HG03520 (cell line): ENCODE measurements at regions not wholly inside any gene's neighbourhood (a gene's known extent, or its start where the extent isn't known, plus 50 kb on each side); places are given as distances from the start of the nearest gene placed in this dataset.
"Not testable (repeated sequence)": the region's sequence is repeated elsewhere in the genome, so short reads cannot be mapped to it uniquely, and the experiment has no call there.

Experiments
- ATAC-seq: cut with Tn5 transposase; IDR thresholded peaks from one replicate; pipeline ENCODE4 v1.9.1; 2021; ENCODE audit warnings: mild to moderate bottlenecking, moderate library complexity; ENCODE audit not compliant: unreplicated experiment

DNA sequence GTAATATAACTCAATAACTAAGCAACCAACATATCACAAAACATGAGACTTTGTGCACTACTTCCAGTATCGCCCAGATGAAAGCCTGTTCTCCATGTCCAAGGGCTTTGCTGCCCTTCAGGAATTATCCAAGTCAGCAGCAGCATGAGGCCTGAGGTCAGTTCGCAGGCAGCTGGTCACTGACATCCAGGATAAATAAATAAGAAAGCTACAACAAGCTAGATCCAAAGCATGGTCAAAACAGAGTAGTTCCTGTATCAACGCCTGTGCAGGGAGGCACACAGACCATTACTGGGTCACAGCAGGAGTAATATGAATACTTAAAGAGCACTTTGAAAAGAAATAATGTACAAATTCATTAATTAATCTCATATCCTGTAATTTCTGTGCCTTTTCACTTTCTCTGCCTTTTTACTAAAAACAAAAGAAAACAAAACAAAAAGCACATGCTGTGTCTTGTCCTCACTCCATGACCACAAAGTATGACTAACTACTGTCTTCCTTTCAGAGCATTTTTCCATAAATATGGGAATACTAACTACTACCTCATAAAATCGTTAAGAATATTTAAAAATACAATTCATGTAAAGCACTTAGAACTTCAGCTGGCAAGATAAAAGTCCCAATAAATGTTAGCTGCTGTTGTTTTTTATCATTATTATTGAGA lies 374.9 kb upstream of the IRAK1BP1 start:
- ATAC-seq = no peak

- no peak for ATAC-seq
Measured at GRCh38 chr6:78500299-78501089, 366.9 kb upstream of the IRAK1BP1 start.

GRCh38 chr6:78502386-78502887 lies 364.9 kb upstream of the IRAK1BP1 start:
- ATAC-seq = no peak

GRCh38 chr6:78505178-78505577 lies 362.2 kb upstream of the IRAK1BP1 start:
- peak; percentile 61 for ATAC-seq

DNA sequence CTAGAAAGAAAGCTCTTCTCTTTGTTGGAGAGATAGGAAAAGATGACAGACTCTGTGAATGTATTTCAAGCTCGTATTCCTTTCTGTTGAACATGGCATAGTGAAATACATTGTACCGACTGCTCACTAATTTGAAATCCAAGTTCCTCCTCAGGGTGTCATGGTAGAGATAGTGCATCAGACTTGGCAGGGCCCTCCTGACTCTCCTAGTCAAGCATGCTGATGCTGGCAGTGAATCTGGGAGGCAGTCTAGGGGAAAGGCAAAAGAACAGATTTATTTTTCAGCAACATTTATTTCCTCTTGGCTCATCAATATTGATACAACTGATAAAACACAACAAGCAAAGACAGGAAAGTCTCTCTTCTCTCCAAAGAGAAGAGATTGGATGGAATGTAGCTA lies 356.3 kb upstream of the IRAK1BP1 start:
- ATAC-seq = no peak

GRCh38 chr6:78513856-78514255 lies 353.5 kb upstream of the IRAK1BP1 start:
- no peak for ATAC-seq

DNA sequence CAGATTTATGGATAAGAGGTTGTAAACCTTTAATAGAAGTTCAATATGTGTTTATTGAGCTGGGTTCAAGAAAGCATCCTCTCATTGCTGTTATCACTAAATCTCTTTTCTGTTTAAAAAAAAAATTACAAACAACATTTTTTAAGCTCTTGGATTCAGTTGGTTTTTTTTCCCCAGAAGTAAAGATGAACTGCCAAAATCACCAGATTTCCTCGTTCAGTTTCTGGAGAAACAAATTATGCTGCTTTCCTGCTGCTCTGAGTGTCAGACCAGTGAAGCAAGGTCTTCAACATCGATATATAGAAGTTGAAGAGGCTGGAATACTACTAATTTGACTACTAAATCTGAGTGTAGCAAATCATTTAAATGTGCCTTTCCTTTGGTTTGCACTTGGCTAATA lies 352.1 kb upstream of the IRAK1BP1 start:
- no peak for ATAC-seq

- no peak for ATAC-seq
Measured at GRCh38 chr6:78517399-78517798, 350.0 kb upstream of the IRAK1BP1 start.

DNA sequence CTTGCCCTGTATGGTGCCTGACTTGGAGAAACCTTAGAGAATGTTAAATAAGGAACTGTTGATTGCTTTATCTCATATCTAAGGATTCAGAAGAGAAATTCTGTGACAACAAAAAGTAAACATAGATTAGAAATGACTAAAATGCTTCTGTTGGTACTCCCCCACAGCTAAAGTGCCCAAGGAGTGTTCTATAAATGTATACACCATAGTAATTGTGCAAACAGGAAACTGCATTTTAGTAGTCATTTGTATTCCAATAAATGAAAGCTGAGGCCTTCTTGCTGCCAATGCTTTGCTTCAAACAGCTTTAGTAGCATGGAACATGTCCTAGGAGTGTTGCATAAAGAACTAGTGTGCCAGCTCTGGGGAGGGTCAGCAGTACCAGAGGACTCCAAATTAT lies 343.7 kb upstream of the IRAK1BP1 start:
- no peak for ATAC-seq

DNA sequence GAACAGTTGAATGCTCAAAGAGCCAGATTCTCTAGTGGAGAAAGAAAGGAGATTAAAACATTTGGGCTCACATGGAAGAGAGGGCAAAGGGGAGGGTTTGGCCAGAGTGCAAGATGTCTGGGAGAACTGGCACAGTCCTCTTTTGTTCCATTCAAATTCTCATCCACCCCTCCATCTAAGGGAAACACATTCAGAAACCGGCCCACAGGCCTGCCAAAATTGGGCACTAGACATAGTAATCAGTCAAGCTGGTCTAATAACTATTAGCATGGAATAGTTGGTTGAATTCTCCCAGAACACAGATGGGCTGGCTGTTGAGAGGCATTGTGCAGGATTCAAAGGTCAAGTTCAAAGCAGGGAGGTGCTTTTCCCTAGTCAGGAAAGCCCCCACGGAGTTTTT lies 341.4 kb upstream of the IRAK1BP1 start:
- no peak for ATAC-seq

DNA sequence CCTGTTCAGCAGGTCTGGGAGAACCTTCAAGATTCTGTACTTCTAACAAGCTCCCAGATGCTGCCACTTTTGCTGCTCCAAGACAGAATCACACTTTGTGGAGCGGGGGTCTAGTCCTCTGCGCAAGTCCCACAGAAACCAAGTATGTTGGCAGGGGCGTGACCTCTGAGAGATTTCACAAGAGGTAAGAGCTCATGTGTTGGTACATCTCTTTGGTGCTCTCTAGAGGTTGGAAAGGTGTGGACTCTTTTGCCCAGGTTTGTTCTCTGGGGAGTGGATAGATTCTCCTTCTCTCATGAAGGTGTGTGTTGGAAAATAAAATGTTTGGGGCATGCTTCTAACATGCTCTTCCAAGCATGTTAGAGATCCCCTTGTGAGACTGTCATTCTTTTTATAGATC lies 340.9 kb upstream of the IRAK1BP1 start:
- ATAC-seq = no peak

DNA sequence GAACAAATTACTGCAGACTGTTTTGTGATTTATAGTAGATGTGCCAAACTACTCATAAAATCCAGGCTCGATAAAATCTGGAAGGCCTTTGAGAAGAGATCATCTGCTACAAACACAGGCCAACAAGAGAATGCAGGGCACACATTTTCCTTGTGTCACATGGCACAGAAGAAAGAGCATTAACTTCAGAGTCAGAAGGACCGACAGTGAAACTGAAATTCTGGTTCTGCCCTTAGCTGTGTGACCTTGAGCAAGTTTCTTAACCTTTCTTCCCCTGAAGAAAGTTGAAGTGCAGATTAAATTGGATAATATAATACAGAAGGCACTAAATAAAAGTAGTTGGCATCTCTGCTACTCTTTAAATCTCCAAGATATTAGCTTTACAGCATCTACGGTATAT lies 338.4 kb upstream of the IRAK1BP1 start:
- no peak for ATAC-seq

- no peak for ATAC-seq
Measured at GRCh38 chr6:78530208-78530607, 337.1 kb upstream of the IRAK1BP1 start.

GRCh38 chr6:78533426-78533825 lies 333.9 kb upstream of the IRAK1BP1 start:
- no peak for ATAC-seq

GRCh38 chr6:78533876-78534275 lies 333.5 kb upstream of the IRAK1BP1 start:
- no peak for ATAC-seq

DNA sequence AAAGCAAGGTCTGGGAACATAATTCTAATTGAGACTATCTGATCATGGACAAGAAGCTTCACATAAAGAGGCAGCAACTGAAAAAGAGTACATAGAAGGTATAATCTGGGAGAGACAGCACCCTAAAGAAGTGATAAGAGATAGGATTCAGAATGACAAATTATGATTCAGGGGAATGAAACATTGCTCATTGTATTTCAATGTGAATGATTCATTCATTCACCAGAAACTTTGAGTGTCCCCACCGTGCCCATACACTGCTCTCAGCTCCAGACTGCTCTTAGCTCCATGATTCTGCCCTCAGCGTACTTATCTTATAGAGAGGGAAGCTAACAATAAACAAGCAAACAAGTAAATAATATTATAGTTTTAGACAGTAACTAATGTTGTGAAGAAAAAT lies 329.3 kb upstream of the IRAK1BP1 start:
- ATAC-seq = no peak

DNA sequence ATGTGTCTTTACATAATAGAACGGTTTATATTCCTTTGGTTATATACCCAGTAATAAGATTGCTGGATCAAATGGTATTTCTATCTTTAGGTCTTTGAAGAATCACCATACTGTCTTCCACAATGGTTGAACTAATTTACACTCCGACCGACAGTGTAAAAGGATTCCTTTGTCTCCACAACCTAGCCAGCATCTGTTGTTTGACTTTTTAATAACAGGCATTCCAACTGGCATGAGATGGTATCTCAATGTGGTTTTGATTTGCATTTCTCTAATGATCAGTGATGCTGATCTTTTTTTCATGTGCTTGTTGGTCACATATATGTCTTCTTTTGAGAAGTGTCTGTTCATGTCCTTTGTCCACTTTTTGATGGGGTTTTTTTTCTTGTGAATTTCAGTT lies 319.7 kb upstream of the IRAK1BP1 start:
- not testable (repeated sequence) for ATAC-seq

- ATAC-seq = no peak
Measured at GRCh38 chr6:78551361-78551760, 316.0 kb upstream of the IRAK1BP1 start.

- ATAC-seq = no peak
Measured at GRCh38 chr6:78552435-78552834, 314.9 kb upstream of the IRAK1BP1 start.

- ATAC-seq = no peak
Measured at GRCh38 chr6:78554341-78554740, 313.0 kb upstream of the IRAK1BP1 start.

GRCh38 chr6:78559056-78559455 lies 308.3 kb upstream of the IRAK1BP1 start:
- ATAC-seq = no peak

GRCh38 chr6:78561015-78561414 lies 306.3 kb upstream of the IRAK1BP1 start:
- ATAC-seq = no peak
